RWPE2 (cell line): ENCODE measurements at regions not wholly inside any gene's neighbourhood (a gene's known extent, or its start where the extent isn't known, plus 50 kb on each side); places are given as distances from the start of the nearest gene placed in this dataset.

Experiments
- ATAC-seq: fragments of 200-7000 bp; cut with Tn5 transposase; 3 replicates; pipeline ENCODE4 v1.9.1; 2021; ENCODE audit warnings: low read depth
- DNase-seq: peaks from one replicate; pipeline ENCODE4 v3.0.0-alpha.2; 2020; ENCODE audit warnings: low spot score
- H3K27ac ChIP-seq: fragments of 450-650 bp; 2 replicates; pipeline ENCODE4 v1.5.1; 2017; ENCODE audit warnings: mild to moderate bottlenecking; ENCODE audit not compliant: poor library complexity, severe bottlenecking
- H3K27me3 ChIP-seq: fragments of 250-450 bp; sonication (Bioruptor Pico); 2 replicates; pipeline ENCODE4 v1.5.1; 2021; ENCODE audit warnings: mild to moderate bottlenecking, moderate library complexity; ENCODE audit not compliant: insufficient read depth, poor library complexity, severe bottlenecking
- H3K36me3 ChIP-seq: fragments of 250-450 bp; sonication (Bioruptor Pico); 2 replicates; pipeline ENCODE4 v1.5.1; 2020; ENCODE audit warnings: low read depth, mild to moderate bottlenecking, moderate library complexity
- H3K4me1 ChIP-seq: fragments of 250-450 bp; sonication (Bioruptor Pico); 2 replicates; pipeline ENCODE4 v1.5.1; 2021; ENCODE audit warnings: mild to moderate bottlenecking, moderate library complexity; ENCODE audit not compliant: insufficient read depth, poor library complexity, severe bottlenecking
- H3K4me3 ChIP-seq: fragments of 250-450 bp; sonication (Bioruptor Pico); 2 replicates; pipeline ENCODE4 v1.5.1; 2021; ENCODE audit warnings: mild to moderate bottlenecking, moderate library complexity; ENCODE audit not compliant: severe bottlenecking
- H3K9me3 ChIP-seq: fragments of 250-450 bp; sonication (Bioruptor Pico); 2 replicates; pipeline ENCODE4 v1.5.1; 2021; ENCODE audit warnings: mild to moderate bottlenecking, moderate library complexity; ENCODE audit not compliant: severe bottlenecking
- CTCF ChIP-seq: fragments of 450-650 bp; IDR thresholded peaks from one replicate; pipeline ENCODE4 v1.5.1; 2017; ENCODE audit warnings: mild to moderate bottlenecking, moderate library complexity; ENCODE audit not compliant: poor library complexity, severe bottlenecking

- H3K4me3 ChIP-seq = no peak overlapping the region
- no peaks in the 10 kb centered on the region for H3K36me3 ChIP-seq
- H3K27ac ChIP-seq = no peak overlapping the region
- no peak for TF ChIP-seq CTCF
- DNase-seq = no peak
- no peak for ATAC-seq
- no peaks in the 10 kb centered on the region for H3K27me3 ChIP-seq
- H3K9me3 ChIP-seq = no peaks in the 10 kb centered on the region
- no peaks in the 10 kb centered on the region for H3K4me1 ChIP-seq
These were observed 1134.7 kb upstream of the ADGRL2 start for GRCh38 chr1:80666073-80666472.

GRCh38 chr1:80659161-80659560 is 1141.6 kb upstream of the ADGRL2 start:
- Histone ChIP-seq H3K36me3 (no peaks in the 10 kb centered on the region), H3K27me3 (no peaks in the 10 kb centered on the region), H3K4me3 (no peak overlapping the region), H3K4me1 (no peaks in the 10 kb centered on the region), H3K9me3 (no peaks in the 10 kb centered on the region), H3K27ac (no peak overlapping the region)
- no peak for ATAC-seq
- DNase-seq = no peak
- no peak for TF ChIP-seq CTCF

- no peak for DNase-seq
- no peak overlapping the region for H3K4me3 ChIP-seq
- ATAC-seq = no peak
- no peak for TF ChIP-seq CTCF
- no peaks in the 10 kb centered on the region for H3K4me1 ChIP-seq
- H3K27ac ChIP-seq = no peak overlapping the region
- no peaks in the 10 kb centered on the region for H3K27me3 ChIP-seq
- H3K36me3 ChIP-seq = no peaks in the 10 kb centered on the region
- no peaks in the 10 kb centered on the region for H3K9me3 ChIP-seq
These were observed 1143.0 kb upstream of the ADGRL2 start for GRCh38 chr1:80657707-80658106.

- Histone ChIP-seq H3K27me3 (no peaks in the 10 kb centered on the region), H3K4me1 (no peaks in the 10 kb centered on the region), H3K27ac (no peak overlapping the region), H3K9me3 (no peaks in the 10 kb centered on the region), H3K36me3 (no peaks in the 10 kb centered on the region), H3K4me3 (no peak overlapping the region)
- no peak for TF ChIP-seq CTCF
- ATAC-seq (no peak), DNase-seq (no peak)
These were observed 1143.6 kb upstream of the ADGRL2 start for GRCh38 chr1:80657044-80657643.

GRCh38 chr1:80656641-80657040 is 1144.1 kb upstream of the ADGRL2 start:
- Histone ChIP-seq H3K4me1 (no peaks in the 10 kb centered on the region), H3K9me3 (no peaks in the 10 kb centered on the region), H3K27me3 (no peaks in the 10 kb centered on the region), H3K27ac (no peak overlapping the region), H3K36me3 (no peaks in the 10 kb centered on the region), H3K4me3 (no peak overlapping the region)
- no peak for TF ChIP-seq CTCF
- DNase-seq (no peak), ATAC-seq (peak; percentile 46; the same call in 1 of the 3 replicates)
